ENCODE measurements at regions not wholly inside any gene's neighbourhood (a gene's known extent, or its start where the extent isn't known, plus 50 kb on each side); places are given as distances from the start of the nearest gene placed in this dataset.

- Mint-ChIP-seq H3K9me3 (peaks cover 0 to 6% (median 1%) of the 10 kb centered on the region in 7 donors), H3K27me3 (ENCODE audit: low read depth in 3 of 3) (no peaks in the 10 kb centered on the region), H3K36me3 (no peaks in the 10 kb centered on the region), H3K27ac (no peak overlapping the region), H3K4me3 (no peak overlapping the region), H3K4me1 (no peaks in the 10 kb centered on the region)
- 84% methylated on average over 6 of the region's 9 CpGs for WGBS (ENCODE audit: insufficient coverage)
- Histone ChIP-seq H3K4me3 (replicated peaks in 1 of 3; ENCODE audit: low read depth in 2 of 3, low read length in 3 of 3) (no peak overlapping the region), H3K9ac (ENCODE audit: insufficient read depth, low read length, poor library complexity, severe bottlenecking) (no peak overlapping the region), H3K9me3 (replicated peaks in 1 of 2; ENCODE audit: control insufficient read depth in 1 of 2, insufficient read depth in 1 of 2, low read length in 2 of 2) (peaks cover 0 to 3% of the 10 kb centered on the region in 2 donors), H3K36me3 (replicated peaks in 1 of 2; ENCODE audit: control insufficient read depth in 1 of 2, insufficient read depth in 2 of 2, low read length in 2 of 2) (no peaks in the 10 kb centered on the region), H3K27ac (ENCODE audit: low read depth in 1 of 2, low read length in 2 of 2) (no peak overlapping the region), H3K4me2 (replicated peaks; ENCODE audit: extremely low read depth, low read length, poor library complexity, severe bottlenecking) (no peak overlapping the region), H4K20me1 (ENCODE audit: insufficient read depth, low read length) (no peaks in the 10 kb centered on the region), H3K79me2 (ENCODE audit: insufficient read depth, low read length) (no peaks in the 10 kb centered on the region), H3K27me3 (ENCODE audit: control insufficient read depth in 2 of 2, insufficient read depth in 2 of 2, low read length in 2 of 2) (no peaks in the 10 kb centered on the region), H2AFZ (ENCODE audit: insufficient read depth, low read depth, low read length, poor library complexity, severe bottlenecking) (no peak overlapping the region), H3K4me1 (ENCODE audit: control insufficient read depth in 1 of 2, insufficient read depth in 2 of 2, low read length in 2 of 2) (no peaks in the 10 kb centered on the region)
- DNase-seq, result no peak
- TF ChIP-seq, protein P1, sequence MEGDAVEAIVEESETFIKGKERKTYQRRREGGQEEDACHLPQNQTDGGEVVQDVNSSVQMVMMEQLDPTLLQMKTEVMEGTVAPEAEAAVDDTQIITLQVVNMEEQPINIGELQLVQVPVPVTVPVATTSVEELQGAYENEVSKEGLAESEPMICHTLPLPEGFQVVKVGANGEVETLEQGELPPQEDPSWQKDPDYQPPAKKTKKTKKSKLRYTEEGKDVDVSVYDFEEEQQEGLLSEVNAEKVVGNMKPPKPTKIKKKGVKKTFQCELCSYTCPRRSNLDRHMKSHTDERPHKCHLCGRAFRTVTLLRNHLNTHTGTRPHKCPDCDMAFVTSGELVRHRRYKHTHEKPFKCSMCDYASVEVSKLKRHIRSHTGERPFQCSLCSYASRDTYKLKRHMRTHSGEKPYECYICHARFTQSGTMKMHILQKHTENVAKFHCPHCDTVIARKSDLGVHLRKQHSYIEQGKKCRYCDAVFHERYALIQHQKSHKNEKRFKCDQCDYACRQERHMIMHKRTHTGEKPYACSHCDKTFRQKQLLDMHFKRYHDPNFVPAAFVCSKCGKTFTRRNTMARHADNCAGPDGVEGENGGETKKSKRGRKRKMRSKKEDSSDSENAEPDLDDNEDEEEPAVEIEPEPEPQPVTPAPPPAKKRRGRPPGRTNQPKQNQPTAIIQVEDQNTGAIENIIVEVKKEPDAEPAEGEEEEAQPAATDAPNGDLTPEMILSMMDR (IDR thresholded peaks at IDR 0.05), result no peak
- intact Hi-C loops (cut with micrococcal nuclease), result no loop called here
These were observed 193.7 kb upstream of the PDE3A start for GRCh38 chr12:20174528-20175175.

DNA sequence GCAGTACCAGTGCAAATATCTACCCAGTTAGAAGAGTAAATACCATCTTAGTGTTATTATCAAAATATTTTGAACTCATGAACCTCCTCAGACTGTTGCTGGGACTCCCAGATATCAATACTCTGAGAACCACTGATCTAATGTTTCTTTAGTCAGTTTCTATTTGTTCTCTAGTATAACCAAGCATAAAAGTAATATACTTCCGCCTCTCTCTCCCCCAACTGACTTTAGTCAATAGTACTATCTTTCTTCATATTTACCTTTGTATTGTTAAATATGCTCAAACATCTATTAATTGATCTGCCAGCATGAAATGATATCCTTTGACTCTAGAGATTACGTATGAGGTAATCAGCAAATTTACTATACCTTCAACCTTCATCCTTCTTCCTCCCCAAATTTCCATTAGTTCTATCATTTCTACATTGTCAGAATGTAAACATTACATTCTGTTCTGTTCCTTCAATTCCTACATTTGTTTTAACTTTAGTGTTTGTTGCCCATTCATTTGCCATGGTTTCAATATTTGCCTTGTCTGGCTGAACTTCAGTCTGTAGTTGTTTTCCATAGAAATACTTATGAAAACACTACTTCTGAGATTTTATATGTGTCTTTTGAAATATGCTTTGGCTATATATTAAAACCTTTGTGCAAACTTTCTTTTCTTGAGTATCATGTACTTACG lies 192.5 kb upstream of the PDE3A start:
- Histone ChIP-seq H3K27ac (ENCODE audit: low read depth in 1 of 2, low read length in 2 of 2) (no peak overlapping the region), H3K36me3 (replicated peaks in 1 of 2; ENCODE audit: control insufficient read depth in 1 of 2, insufficient read depth in 2 of 2, low read length in 2 of 2) (no peaks in the 10 kb centered on the region), H3K4me3 (replicated peaks in 1 of 3; ENCODE audit: low read depth in 2 of 3, low read length in 3 of 3) (no peak overlapping the region), H3K27me3 (ENCODE audit: control insufficient read depth in 2 of 2, insufficient read depth in 2 of 2, low read length in 2 of 2) (no peaks in the 10 kb centered on the region), H3K9me3 (replicated peaks in 1 of 2; ENCODE audit: control insufficient read depth in 1 of 2, insufficient read depth in 1 of 2, low read length in 2 of 2) (peaks cover 0 to 3% of the 10 kb centered on the region in 2 donors), H2AFZ (ENCODE audit: insufficient read depth, low read depth, low read length, poor library complexity, severe bottlenecking) (no peak overlapping the region), H3K4me2 (replicated peaks; ENCODE audit: extremely low read depth, low read length, poor library complexity, severe bottlenecking) (no peak overlapping the region), H3K9ac (ENCODE audit: insufficient read depth, low read length, poor library complexity, severe bottlenecking) (no peak overlapping the region), H3K4me1 (ENCODE audit: control insufficient read depth in 1 of 2, insufficient read depth in 2 of 2, low read length in 2 of 2) (no peaks in the 10 kb centered on the region), H3K79me2 (ENCODE audit: insufficient read depth, low read length) (no peaks in the 10 kb centered on the region), H4K20me1 (ENCODE audit: insufficient read depth, low read length) (no peaks in the 10 kb centered on the region)
- TF ChIP-seq, protein P1 (IDR thresholded peaks at IDR 0.05), result no peak
- no peak overlapping the region for H3K27ac Mint-ChIP-seq
- intact Hi-C loops (cut with micrococcal nuclease), result no loop called here
- 100% methylated on average over 1 of the region's 3 CpGs for WGBS (ENCODE audit: insufficient coverage)
- no peaks in the 10 kb centered on the region for H3K27me3 Mint-ChIP-seq (ENCODE audit: low read depth in 3 of 3)
- H3K36me3 Mint-ChIP-seq, result no peaks in the 10 kb centered on the region
- no peak overlapping the region for H3K4me3 Mint-ChIP-seq
- peaks cover 0 to 6% (median 0%) of the 10 kb centered on the region in 7 donors for H3K9me3 Mint-ChIP-seq
- no peaks in the 10 kb centered on the region for H3K4me1 Mint-ChIP-seq
- DNase-seq, result no peak
